T-helper 9 cell (primary cell): ENCODE measurements at regions not wholly inside any gene's neighbourhood (a gene's known extent, or its start where the extent isn't known, plus 50 kb on each side); places are given as distances from the start of the nearest gene placed in this dataset.
"Not testable (repeated sequence)": the region's sequence is repeated elsewhere in the genome, so short reads cannot be mapped to it uniquely, and the experiment has no call there.

ENCODE experiments used
- DNase-seq: peaks from one replicate; pipeline ENCODE4 v3.0.0-alpha.2; 2020

- DNase-seq: no peak
Measured at GRCh38 chr15:62649793-62650420, 392.6 kb upstream of the TPM1 start.

GRCh38 chr15:62653122-62653521 lies 389.4 kb upstream of the TPM1 start:
- no peak for DNase-seq

DNA sequence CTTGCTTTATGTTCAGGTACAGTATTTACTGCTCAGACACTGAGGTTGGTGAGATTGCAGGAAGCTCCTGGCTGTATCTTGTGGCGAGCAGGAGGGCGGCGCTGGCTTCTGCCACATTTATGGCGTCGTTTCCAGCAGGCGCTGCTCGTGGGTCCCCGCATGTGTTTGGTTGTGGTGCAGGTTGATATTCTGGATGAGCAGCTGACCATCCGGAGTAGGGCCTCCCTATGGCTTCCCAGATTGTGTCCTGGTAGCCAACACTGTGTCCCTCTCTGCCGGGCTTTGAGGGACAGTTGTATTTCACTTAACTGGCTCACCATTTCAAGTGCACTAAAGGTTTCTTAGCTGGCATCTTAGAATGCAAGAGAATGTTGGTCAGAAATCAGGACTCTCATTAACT lies 386.5 kb upstream of the TPM1 start:
- DNase-seq: no peak

DNA sequence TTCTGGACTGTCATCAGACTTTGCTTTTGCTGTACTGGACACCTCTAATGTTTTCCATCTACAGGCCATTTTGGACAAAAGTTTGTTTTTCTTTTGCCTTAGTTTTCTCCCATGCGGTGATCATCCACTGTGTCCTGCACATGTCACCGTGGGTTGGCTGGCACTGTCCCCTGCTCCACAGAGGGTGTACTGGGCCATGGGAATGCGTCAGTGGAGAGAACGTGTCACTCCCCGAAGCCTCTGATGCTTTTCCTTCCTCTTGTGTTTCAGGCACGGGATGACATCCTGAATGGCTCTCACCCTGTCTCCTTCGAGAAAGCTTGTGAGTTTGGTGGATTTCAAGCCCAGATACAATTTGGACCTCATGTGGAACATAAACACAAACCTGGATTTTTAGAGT lies 385.0 kb upstream of the TPM1 start:
- DNase-seq: not testable (repeated sequence)

DNA sequence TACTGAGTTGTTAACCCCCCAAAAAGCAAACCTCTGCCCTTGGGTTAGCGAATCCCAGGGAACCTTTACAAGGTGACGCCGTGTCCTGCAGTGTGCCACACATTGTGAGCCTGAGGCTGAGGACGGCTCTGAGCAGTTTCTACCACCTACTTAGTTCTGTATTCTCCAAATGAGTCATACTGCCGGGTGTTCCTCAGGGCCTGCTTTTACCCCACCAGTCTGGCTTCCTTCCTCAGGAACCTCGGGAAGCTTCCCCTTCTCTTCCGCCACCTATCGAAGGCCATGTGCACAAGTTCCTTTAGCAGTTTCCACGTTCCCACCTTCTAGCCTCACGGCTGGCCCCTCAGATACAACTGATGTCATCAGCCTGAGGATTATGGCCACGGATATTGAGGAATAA lies 384.0 kb upstream of the TPM1 start:
- DNase-seq: no peak

DNA sequence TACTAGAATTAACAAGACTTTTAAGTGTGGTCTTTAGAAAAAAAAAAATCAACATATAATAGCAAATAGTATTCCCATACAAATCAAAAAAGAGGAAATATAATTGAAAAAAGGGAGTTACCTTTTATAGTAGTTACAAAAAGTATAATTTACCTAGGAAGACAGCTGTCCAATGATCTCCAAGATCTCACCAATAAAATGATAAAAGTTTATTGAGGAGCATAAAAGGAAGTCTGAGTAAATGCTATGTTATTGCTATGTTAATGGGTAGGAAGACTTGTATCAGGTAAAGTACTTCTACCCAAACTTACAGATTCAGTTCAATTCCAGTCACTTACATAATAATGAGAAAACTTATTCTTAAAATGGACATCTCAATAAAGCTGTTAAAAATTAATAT lies 379.0 kb upstream of the TPM1 start:
- DNase-seq: no peak

GRCh38 chr15:62665449-62665848 lies 377.1 kb upstream of the TPM1 start:
- no peak for DNase-seq

- DNase-seq: no peak
Measured at GRCh38 chr15:62666046-62666445, 376.5 kb upstream of the TPM1 start.

DNA sequence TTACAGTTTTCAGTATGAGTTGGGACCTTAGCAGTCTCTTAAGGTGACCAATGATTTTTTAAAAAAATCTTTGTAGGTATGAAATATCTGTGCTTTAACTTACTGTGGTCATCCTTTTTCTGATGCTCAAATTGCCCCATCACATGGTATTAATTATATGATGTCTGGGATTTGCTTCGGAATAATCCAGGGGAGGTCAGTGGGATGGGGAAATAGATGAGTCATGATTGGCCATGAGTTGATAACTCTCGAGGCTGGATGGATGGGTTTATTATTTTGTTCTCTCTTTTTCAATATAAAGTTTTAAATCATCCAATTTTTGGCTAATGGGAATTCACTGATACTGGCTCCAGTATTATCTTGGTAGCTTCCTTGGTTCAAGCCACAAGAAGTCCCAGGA lies 370.3 kb upstream of the TPM1 start:
- DNase-seq: no peak

DNA sequence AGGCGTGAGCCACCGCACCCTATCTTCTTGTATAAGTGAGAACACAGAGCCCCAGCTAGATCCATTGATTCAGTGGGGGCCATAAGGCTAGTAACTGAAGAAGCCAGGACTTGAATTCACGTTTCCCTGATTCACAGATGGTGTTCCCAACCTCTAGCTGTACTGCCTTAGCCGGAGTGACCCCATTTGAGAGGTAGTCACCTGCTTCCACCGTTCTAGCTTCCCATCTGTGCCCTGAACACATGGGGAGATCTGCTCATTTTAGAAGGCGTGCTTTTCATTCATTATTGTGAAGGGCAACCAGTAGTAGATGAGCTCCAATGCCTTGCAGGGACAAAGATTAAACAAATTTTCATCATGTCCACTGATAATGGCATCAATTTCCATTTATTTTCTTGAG lies 365.7 kb upstream of the TPM1 start:
- no peak for DNase-seq

GRCh38 chr15:62681939-62682896 lies 360.3 kb upstream of the TPM1 start:
- DNase-seq: no peak

- not testable (repeated sequence) for DNase-seq
Measured at GRCh38 chr15:62683192-62683591, 359.4 kb upstream of the TPM1 start.

DNA sequence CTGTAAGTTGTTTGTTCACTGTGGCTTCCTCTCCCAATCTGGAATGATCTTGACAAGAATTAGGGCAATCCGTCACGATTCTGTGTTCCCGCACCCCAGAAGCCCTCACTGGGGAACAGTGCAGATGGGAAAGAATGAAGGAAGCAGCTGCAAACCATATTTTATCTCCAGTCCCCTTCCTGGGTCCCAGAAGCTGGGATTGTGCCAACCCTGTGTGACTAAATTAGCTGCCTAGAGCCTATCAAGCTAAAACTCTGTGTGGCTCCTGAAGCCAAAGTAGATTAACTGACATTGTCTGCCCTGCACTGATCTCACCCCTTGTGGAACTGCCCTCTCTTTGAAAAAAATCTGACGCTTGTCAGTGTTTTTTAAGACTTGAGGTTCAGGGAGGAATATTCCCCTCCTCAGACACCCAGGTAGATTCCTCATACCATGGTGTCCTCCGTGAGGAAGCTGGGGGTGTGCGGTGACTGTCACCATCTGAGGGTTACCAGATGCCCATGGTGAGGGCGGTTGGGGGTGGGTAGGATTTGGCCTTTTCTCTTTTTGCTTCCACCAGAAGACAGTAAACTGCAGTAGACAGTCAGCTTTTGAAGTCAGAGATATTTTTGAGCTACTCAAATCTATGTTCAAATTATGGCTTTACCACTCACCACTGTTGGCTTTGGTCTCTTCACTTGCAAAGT lies 358.3 kb upstream of the TPM1 start:
- DNase-seq: no peak

- DNase-seq: no peak
Measured at GRCh38 chr15:62691008-62691407, 351.5 kb upstream of the TPM1 start.

DNA sequence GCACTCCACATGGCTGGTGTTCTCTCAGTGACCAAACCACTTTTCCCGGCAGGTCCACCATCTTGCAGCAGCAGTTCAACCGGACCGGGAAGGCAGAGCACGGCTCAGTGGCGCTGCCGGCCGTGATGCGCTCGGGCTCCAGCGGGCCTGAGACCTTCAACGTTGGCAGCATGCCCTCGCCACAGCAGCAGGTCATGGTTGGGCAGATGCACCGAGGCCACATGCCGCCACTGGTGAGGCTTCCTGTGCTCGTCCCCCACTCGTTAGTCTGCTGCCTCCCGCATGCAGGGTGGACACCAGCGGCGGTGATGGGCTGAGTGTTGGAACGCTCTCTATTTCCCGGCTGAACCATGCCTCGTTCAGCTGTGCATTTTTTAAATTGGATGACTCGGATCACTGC lies 344.9 kb upstream of the TPM1 start:
- DNase-seq: no peak

GRCh38 chr15:62698646-62699045 lies 343.9 kb upstream of the TPM1 start:
- no peak for DNase-seq

DNA sequence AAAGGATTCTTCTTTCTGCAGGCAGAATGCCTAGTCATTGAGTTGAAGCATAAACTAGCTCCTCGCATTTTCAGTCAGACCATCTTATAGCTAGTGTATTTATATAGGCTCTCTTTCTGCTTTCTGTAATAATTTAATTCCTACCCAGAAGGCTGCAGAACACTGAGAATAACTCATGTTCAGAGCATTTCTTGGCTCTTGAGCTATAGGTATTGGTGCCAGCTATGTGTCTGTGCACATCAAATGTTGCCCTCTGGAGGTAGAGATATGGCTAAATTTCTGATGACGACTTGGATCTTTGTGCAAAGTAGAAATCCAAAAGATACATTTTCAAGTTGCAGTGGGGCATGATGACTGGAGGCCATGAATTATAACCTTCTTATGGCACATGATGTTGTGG lies 336.2 kb upstream of the TPM1 start:
- DNase-seq: no peak

- DNase-seq: no peak
Measured at GRCh38 chr15:62708470-62708869, 334.1 kb upstream of the TPM1 start.

DNA sequence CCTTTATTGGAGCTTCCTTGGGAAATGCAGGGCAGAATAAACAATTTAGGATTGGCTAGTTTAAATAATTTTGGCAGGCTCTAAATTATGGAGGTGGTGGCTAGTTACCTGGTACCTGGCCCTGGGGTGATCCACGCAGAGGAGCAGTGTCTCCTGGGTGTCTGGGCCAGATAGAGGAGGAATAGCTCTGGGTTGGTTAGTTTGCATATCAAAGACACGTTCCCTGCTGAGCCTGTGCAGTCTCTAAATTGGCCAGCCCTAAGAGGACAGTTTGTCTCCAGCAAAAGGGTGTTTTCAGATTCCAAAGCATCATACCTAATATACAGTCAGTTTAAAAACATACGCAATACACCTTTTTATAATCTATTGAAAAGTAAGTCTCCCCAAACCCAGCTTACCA lies 333.3 kb upstream of the TPM1 start:
- DNase-seq: no peak

DNA sequence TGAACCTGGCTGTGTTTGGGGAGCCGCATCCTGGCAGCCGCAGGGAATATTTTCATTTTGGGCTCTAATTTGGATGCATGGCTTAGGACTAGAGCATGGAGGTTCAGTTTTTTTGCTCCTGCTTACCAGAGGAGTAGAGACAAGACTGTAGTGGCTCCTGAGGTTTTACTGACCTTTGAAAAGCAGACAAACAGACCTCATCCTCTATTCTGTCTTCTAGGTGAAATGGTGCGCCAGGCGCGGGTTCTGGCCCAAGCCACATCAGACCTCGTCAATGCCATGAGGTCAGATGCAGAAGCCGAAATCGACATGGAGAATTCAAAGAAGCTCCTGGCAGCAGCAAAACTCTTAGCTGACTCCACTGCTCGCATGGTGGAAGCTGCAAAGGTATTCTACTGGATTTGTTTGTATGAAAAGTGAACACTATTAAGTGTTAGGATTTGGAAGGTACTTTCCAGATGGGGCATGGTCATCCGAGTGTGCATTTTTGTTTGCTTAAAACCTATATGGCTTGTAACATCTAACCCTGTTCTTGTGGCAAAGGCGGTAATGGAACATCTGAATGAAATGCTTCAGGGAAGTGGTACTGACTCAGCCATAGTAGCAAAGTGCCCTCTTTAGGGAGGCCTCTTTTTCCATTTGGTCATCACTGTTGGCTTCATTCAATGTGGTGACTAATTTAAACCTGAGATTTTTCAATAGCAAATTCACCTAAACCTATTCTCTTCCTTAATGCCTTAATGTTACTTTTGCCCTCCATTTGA lies 330.7 kb upstream of the TPM1 start:
- no peak for DNase-seq

GRCh38 chr15:62712455-62712839 lies 330.1 kb upstream of the TPM1 start:
- DNase-seq: no peak

- no peak for DNase-seq
Measured at GRCh38 chr15:62715946-62716345, 326.6 kb upstream of the TPM1 start.

GRCh38 chr15:62717496-62717895 lies 325.1 kb upstream of the TPM1 start:
- DNase-seq: no peak
